ENCODE measurements at regions not wholly inside any gene's neighbourhood (a gene's known extent, or its start where the extent isn't known, plus 50 kb on each side); places are given as distances from the start of the nearest gene placed in this dataset.
"Not testable (repeated sequence)": the region's sequence is repeated elsewhere in the genome, so short reads cannot be mapped to it uniquely, and the experiment has no call there.

DNA sequence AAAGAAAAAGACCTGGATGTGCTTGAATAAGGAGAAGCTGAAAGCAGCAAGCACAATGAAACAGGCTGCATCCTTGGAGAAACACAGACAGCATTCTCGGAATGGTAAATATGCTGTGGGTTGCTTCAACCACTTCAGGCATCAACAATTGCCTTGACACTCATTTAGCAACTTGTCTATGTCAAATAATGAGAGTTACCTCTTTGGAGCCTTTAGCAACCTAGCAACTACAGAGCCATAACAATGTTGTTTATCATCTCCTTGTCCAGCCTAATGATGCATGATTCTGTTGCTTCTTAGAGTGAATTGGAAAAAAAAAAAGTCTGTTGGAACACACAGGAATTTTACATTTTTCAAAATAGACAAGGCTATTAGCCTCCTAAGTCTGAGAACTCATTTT, 410.6 kb downstream of the PIK3C3 start:
- Histone ChIP-seq H3K27ac (ENCODE audit: low read depth, low read length) (no peak overlapping the region), H3K4me3 (ENCODE audit: low read depth, low read length) (no peak overlapping the region), H3K36me3 (ENCODE audit: control insufficient read depth, insufficient read depth, low read length) (no peaks in the 10 kb centered on the region), H3K27me3 (ENCODE audit: control insufficient read depth, insufficient read depth, low read length) (no peaks in the 10 kb centered on the region), H3K9me3 (ENCODE audit: control insufficient read depth, insufficient read depth, low read length) (no peaks in the 10 kb centered on the region), H3K4me1 (ENCODE audit: control insufficient read depth, insufficient read depth, low read length) (no peaks in the 10 kb centered on the region)
- peak in 5 of 6 donors; percentile 3 to 78 (median 13) for DNase-seq (ENCODE audit: low read depth in 4 of 6, low spot score in 6 of 6)
- no CpG with 5 or more reads among the region's 1 CpG for WGBS (ENCODE audit: insufficient coverage)

DNA sequence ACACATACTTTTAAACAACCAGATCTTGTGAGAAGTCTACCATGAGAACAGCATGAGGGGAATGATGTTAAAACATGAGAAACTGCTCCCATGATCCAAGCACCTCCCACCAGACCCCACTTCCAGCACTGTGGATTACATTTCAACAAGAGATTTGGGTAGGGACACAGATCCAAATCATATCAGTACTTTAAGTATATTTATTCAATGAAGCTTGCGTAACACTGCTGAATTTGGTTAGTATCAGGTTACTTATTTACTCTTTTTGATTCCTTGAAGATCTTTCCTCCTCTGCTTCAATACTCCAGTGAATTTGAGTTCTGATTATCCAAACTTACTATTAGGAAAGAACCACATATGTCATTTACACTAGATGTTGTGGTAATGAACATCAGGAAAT, 418.6 kb downstream of the PIK3C3 start:
- no peaks in the 10 kb centered on the region for H3K4me1 ChIP-seq (ENCODE audit: control insufficient read depth, insufficient read depth, low read length)
- no peaks in the 10 kb centered on the region for H3K36me3 ChIP-seq (ENCODE audit: control insufficient read depth, insufficient read depth, low read length)
- no peaks in the 10 kb centered on the region for H3K27me3 ChIP-seq (ENCODE audit: control insufficient read depth, insufficient read depth, low read length)
- no CpG with 5 or more reads among the region's 1 CpG for WGBS (ENCODE audit: insufficient coverage)
- DNase-seq (ENCODE audit: low read depth in 4 of 6, low spot score in 6 of 6), result no peak
- peaks cover 3% of the 10 kb centered on the region for H3K9me3 ChIP-seq (ENCODE audit: control insufficient read depth, insufficient read depth, low read length)
- H3K27ac ChIP-seq (ENCODE audit: low read depth, low read length), result no peak overlapping the region
- no peak overlapping the region for H3K4me3 ChIP-seq (ENCODE audit: low read depth, low read length)

DNA sequence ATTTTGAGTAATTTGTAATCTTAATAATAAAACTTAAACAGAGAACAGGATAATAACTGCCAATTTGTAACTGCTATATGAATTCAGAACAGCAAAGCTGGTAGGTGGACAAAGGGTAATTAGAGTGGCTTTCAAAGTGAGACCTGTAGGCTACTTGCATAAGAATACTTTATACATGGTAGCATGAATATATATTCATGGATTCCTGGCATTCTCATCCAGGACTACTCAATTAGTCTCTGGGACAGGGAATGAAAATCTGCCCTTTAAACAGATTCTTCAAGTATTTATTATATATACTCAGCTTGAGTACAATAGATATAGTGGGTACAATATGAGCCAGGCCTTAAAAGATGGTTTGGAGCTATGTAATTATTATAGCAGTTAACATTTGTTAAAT, 419.9 kb downstream of the PIK3C3 start:
- DNase-seq (ENCODE audit: low read depth in 4 of 6, low spot score in 6 of 6), result no peak
- no peaks in the 10 kb centered on the region for H3K27me3 ChIP-seq (ENCODE audit: control insufficient read depth, insufficient read depth, low read length)
- H3K4me1 ChIP-seq (ENCODE audit: control insufficient read depth, insufficient read depth, low read length), result no peaks in the 10 kb centered on the region
- H3K9me3 ChIP-seq (ENCODE audit: control insufficient read depth, insufficient read depth, low read length), result peaks cover 3% of the 10 kb centered on the region
- H3K27ac ChIP-seq (ENCODE audit: low read depth, low read length), result no peak overlapping the region
- H3K4me3 ChIP-seq (ENCODE audit: low read depth, low read length), result no peak overlapping the region
- H3K36me3 ChIP-seq (ENCODE audit: control insufficient read depth, insufficient read depth, low read length), result no peaks in the 10 kb centered on the region

DNA sequence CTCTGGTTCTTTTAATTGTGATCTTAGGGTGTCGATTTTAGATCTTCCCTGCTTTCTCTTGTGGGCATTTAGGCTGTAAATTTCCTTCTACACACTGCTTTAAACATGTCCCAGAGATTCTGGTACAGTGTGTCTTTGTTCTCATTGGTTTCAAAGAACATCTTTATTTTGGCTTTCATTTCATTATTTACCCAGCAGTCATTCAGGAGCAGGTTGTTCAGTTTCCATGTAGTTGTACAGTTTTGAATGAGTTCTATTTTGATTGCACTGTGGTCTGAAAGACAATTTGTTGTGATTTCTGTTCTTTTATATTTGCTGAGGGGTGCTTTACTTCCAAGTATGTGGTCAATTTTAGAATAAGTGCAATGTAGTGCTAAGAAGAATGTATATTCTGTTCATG, 423.8 kb downstream of the PIK3C3 start:
- WGBS (ENCODE audit: insufficient coverage), result 40% methylated on average over 1 of the region's 1 CpG

DNA sequence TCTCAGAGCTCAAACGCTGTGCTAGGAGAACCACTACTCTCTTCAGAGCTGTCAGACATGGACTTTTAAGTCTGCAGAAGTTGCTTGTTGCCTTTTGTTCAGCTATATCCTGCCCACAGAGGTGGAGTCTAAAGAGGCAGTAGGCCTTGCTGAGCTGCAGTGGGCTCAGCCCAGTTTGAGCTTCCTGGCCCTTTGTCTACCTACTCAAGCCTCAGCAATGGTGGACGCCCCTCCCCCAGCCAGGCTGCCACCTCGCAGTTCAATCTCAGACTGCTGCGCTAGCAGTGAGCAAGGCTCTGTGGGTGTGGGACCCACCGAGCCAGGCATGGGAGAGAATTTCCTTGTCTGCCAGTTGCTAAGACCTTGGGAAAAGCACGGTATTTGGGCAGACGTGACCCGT, 426.2 kb downstream of the PIK3C3 start:
- not testable (repeated sequence) for H3K36me3 ChIP-seq (ENCODE audit: control insufficient read depth, insufficient read depth, low read length); H3K27me3 ChIP-seq (ENCODE audit: control insufficient read depth, insufficient read depth, low read length); H3K4me1 ChIP-seq (ENCODE audit: control insufficient read depth, insufficient read depth, low read length); H3K9me3 ChIP-seq (ENCODE audit: control insufficient read depth, insufficient read depth, low read length); H3K4me3 ChIP-seq (ENCODE audit: low read depth, low read length); H3K27ac ChIP-seq (ENCODE audit: low read depth, low read length); DNase-seq (ENCODE audit: low read depth in 4 of 6, low spot score in 6 of 6)
- 93% methylated on average over 8 of the region's 8 CpGs for WGBS (ENCODE audit: insufficient coverage)

More for the DNA sequence above, 423.8 kb downstream of the PIK3C3 start:
- H3K4me1 ChIP-seq (ENCODE audit: control insufficient read depth, insufficient read depth, low read length); H3K9me3 ChIP-seq (ENCODE audit: control insufficient read depth, insufficient read depth, low read length); H3K36me3 ChIP-seq (ENCODE audit: control insufficient read depth, insufficient read depth, low read length); H3K27me3 ChIP-seq (ENCODE audit: control insufficient read depth, insufficient read depth, low read length); H3K27ac ChIP-seq (ENCODE audit: low read depth, low read length); DNase-seq (ENCODE audit: low read depth in 4 of 6, low spot score in 6 of 6); H3K4me3 ChIP-seq (ENCODE audit: low read depth, low read length): not testable (repeated sequence)

DNA sequence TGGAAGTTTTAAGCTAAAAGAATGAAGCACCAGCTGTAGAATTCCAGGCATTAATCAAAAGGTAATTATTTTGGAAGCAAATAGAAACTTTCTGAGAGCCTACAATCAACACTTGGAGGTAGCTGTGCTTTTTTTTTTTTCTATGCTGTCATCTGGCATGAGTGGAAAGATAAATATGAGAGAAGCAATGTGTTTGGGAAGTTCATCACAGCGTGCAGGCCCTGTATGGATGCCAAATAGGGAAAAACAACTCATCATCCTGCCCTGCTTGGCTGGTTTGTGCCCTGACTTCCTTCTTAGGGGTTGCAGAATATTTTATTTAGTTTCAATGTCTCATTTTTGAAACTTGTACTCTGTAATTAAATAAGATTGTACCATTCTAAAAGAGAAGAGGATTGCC, 437.4 kb downstream of the PIK3C3 start:
- Histone ChIP-seq H3K4me3 (ENCODE audit: low read depth, low read length) (no peak overlapping the region), H3K36me3 (ENCODE audit: control insufficient read depth, insufficient read depth, low read length) (no peaks in the 10 kb centered on the region), H3K27ac (ENCODE audit: low read depth, low read length) (no peak overlapping the region), H3K9me3 (ENCODE audit: control insufficient read depth, insufficient read depth, low read length) (no peaks in the 10 kb centered on the region), H3K4me1 (ENCODE audit: control insufficient read depth, insufficient read depth, low read length) (no peaks in the 10 kb centered on the region), H3K27me3 (ENCODE audit: control insufficient read depth, insufficient read depth, low read length) (no peaks in the 10 kb centered on the region)
- peak in 2 of 6 donors; percentile 9 to 11 for DNase-seq (ENCODE audit: low read depth in 4 of 6, low spot score in 6 of 6)
- WGBS (ENCODE audit: insufficient coverage), result no CpG with 5 or more reads among the region's 1 CpG

DNA sequence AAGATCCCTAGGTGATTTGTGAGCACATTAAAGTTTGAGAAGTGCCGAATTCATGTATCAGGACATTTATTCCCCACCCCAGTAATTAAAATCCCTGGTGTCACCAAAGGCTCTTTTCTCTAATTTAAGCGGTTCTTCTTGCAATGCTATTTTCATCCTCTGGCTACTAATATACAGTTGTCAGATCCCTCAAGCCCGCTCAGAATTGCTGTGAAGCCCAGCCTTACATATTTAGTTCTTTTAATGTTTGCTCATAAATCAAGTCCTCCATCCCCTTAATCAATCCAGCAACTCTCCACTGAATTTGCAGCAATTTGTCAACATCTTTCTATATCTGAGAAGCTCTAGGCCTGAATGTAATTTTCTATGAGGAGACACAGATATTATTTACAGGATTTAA, 437.9 kb downstream of the PIK3C3 start:
- H3K36me3 ChIP-seq (ENCODE audit: control insufficient read depth, insufficient read depth, low read length), result no peaks in the 10 kb centered on the region
- no peaks in the 10 kb centered on the region for H3K27me3 ChIP-seq (ENCODE audit: control insufficient read depth, insufficient read depth, low read length)
- H3K9me3 ChIP-seq (ENCODE audit: control insufficient read depth, insufficient read depth, low read length), result no peaks in the 10 kb centered on the region
- WGBS (ENCODE audit: insufficient coverage), result 82% methylated on average over 3 of the region's 3 CpGs
- peak in 1 of 6 donors; percentile 48 for DNase-seq (ENCODE audit: low read depth in 4 of 6, low spot score in 6 of 6)
- H3K4me1 ChIP-seq (ENCODE audit: control insufficient read depth, insufficient read depth, low read length), result no peaks in the 10 kb centered on the region
- H3K27ac ChIP-seq (ENCODE audit: low read depth, low read length), result no peak overlapping the region
- no peak overlapping the region for H3K4me3 ChIP-seq (ENCODE audit: low read depth, low read length)

DNA sequence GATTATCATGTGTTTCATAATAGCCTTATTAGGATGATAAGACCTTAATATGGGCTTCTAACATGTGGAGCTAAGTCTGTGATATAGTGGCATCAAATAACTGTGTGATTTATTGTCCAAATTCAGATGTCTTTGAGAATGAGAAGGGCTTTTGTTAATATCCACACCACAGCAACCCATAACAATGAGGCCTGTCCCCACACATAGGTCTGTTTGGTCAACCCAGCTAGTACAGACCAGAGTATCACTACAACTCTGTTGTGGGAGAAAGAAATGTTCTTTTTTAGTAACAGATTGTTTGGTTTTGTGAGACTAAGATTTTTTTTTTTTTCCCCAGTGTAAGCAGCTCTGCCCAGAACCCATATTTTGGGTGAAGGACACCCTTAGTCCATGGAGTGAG, 439.2 kb downstream of the PIK3C3 start:
- H3K9me3 ChIP-seq (ENCODE audit: control insufficient read depth, insufficient read depth, low read length), result no peaks in the 10 kb centered on the region
- no peak for DNase-seq (ENCODE audit: low read depth in 4 of 6, low spot score in 6 of 6)
- no peaks in the 10 kb centered on the region for H3K36me3 ChIP-seq (ENCODE audit: control insufficient read depth, insufficient read depth, low read length)
- no peaks in the 10 kb centered on the region for H3K27me3 ChIP-seq (ENCODE audit: control insufficient read depth, insufficient read depth, low read length)
- no peaks in the 10 kb centered on the region for H3K4me1 ChIP-seq (ENCODE audit: control insufficient read depth, insufficient read depth, low read length)
- H3K27ac ChIP-seq (ENCODE audit: low read depth, low read length), result no peak overlapping the region
- H3K4me3 ChIP-seq (ENCODE audit: low read depth, low read length), result no peak overlapping the region

DNA sequence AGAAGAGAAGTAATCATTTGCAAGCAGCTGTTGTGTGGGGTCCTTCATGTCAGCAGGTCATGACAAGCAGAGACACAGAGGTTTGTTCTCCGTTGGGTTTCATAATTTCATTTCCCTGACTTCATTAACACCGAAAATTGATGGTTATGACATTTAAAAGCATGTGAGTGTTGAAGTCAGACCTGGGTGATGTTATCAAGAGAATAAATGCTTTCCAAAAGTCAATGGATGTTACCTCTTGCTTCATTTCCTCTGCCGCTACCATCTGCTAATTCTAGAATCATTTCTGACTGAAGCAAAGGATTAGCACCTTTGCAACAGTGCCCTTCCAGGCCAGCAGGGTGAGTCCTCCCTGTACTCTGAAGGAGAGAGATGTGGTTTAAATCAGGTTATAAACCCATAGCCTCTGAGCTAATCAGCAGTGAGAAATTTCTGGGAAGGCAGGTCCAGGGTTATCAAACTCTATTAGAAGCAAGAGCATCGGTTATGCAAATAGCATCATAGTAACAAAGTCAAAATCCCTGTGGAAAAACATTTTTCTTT, 446.2 kb downstream of the PIK3C3 start:
- H3K9me3 ChIP-seq (ENCODE audit: control insufficient read depth, insufficient read depth, low read length), result no peaks in the 10 kb centered on the region
- no peaks in the 10 kb centered on the region for H3K27me3 ChIP-seq (ENCODE audit: control insufficient read depth, insufficient read depth, low read length)
- H3K36me3 ChIP-seq (ENCODE audit: control insufficient read depth, insufficient read depth, low read length), result no peaks in the 10 kb centered on the region
- no peak overlapping the region for H3K27ac ChIP-seq (ENCODE audit: low read depth, low read length)
- H3K4me3 ChIP-seq (ENCODE audit: low read depth, low read length), result no peak overlapping the region
- no peak for DNase-seq (ENCODE audit: low read depth in 4 of 6, low spot score in 6 of 6)
- WGBS (ENCODE audit: insufficient coverage), result no CpG with 5 or more reads among the region's 4 CpGs
- H3K4me1 ChIP-seq (ENCODE audit: control insufficient read depth, insufficient read depth, low read length), result no peaks in the 10 kb centered on the region

DNA sequence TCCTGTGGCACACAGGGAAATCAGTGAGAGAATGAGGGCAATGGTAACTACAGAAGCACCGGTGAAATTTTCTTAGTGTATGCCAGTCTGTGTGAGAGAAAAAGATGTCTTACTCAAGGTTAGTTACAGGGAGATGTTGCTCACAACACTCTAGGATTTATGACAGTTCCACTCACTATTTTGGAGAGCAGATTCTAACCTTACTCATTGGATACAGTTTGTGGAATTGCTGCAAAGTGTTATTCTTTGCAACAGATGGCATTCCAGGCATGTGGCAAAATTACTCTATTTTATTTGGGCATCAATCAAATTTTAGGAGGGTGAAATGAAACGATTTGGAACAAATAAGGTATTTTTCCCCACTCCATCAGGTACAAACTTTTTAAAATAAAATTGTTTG, 449.1 kb downstream of the PIK3C3 start:
- H3K9me3 ChIP-seq (ENCODE audit: control insufficient read depth, insufficient read depth, low read length), result peaks cover 5% of the 10 kb centered on the region
- no peak overlapping the region for H3K4me3 ChIP-seq (ENCODE audit: low read depth, low read length)
- no peaks in the 10 kb centered on the region for H3K36me3 ChIP-seq (ENCODE audit: control insufficient read depth, insufficient read depth, low read length)
- H3K27ac ChIP-seq (ENCODE audit: low read depth, low read length), result no peak overlapping the region
- DNase-seq (ENCODE audit: low read depth in 4 of 6, low spot score in 6 of 6), result peak in 2 of 6 donors; percentile 10 to 35
- H3K27me3 ChIP-seq (ENCODE audit: control insufficient read depth, insufficient read depth, low read length), result no peaks in the 10 kb centered on the region
- no peaks in the 10 kb centered on the region for H3K4me1 ChIP-seq (ENCODE audit: control insufficient read depth, insufficient read depth, low read length)
- no CpG with 5 or more reads among the region's 2 CpGs for WGBS (ENCODE audit: insufficient coverage)
